GM18508 (cell line): ENCODE measurements at regions not wholly inside any gene's neighbourhood (a gene's known extent, or its start where the extent isn't known, plus 50 kb on each side); places are given as distances from the start of the nearest gene placed in this dataset.
"Not testable (repeated sequence)": the region's sequence is repeated elsewhere in the genome, so short reads cannot be mapped to it uniquely, and the experiment has no call there.

ENCODE experiments used
- ATAC-seq: cut with Tn5 transposase; IDR thresholded peaks from one replicate; pipeline ENCODE4 v1.9.1; 2021; ENCODE audit warnings: moderate number of reproducible peaks; ENCODE audit not compliant: insufficient read depth, unreplicated experiment

DNA sequence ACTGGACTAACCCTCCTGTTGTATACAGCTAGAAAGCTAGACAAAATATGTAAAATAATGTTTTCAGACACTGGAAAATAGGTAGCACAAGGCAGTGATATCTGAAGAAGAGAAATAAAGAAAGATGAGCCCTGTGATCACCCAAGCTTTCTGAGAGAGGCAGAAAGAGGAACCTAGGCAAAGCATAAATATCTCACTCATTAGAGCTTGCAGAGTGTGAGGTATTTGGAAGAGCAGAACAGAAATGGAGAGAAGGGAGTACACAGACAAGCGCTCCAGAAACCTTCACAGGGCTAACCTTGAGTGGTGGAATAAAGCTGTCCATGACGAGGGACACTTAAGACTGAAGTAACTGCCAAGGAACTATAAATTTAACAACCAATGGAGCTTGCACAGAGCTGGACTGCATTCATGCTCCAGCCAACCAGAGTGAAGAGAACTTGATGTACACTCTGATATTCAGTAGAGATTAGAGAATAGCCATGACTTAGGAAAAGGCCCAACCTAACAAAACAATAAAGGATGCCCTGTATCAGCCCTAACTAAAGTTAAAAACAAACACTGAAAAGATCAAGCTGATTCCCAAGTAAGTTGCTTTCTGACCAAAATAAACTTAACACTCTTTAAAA lies 280.9 kb upstream of the STXBP5 start:
- ATAC-seq = no peak

DNA sequence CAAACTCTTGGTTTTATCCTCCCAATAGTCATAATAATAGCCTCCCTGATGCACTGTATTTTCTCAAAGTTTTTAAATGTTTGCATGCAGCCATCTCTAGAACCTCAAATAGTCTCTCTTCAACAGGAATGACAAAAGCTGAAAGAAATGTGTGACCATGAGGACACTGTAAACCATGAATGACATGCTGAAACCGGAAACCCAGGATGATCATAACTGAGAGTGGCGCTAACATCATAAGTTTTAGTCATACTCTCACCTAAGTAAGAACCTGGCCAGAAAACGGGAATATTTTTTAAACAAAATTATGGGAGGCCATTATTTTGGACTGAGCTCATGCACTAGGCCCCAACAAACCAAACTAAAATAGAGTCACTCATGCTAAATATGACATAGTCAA lies 278.4 kb upstream of the STXBP5 start:
- ATAC-seq = no peak

DNA sequence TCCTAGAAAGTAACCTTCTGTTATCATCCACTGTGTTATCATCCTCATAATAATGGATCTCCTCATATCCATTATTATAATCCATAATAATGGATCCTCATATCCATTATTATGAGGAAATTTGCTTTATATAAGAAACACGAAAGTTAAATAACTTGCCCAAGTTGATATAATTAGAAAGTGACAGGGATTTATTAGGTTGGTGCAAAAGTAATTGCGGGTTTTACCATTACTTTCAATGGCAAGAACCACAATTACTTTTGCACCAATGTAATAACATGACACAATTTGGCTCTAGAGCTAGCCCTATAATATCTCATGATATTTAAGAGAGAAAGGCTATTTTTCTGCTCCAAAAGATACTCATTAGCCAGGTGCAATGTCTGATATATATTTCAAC lies 275.7 kb upstream of the STXBP5 start:
- ATAC-seq = no peak

DNA sequence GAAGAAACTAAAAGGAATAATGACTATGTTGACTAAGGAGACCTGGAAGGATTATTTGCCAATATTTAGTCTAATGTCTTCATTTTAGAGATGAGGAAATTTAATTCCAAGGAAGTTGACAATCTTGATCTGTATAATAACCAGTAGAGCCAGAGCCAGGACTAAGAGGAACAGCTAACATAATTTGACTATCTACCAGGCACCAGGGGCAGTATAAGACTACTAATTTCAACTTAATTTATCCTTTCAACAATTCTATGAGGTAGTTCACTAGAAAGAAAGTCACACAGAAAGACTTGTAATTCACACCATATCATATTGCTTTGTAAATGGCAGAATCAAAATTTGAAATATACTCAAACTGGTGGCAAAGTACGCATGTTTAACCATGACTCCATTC lies 273.0 kb upstream of the STXBP5 start:
- no peak for ATAC-seq

DNA sequence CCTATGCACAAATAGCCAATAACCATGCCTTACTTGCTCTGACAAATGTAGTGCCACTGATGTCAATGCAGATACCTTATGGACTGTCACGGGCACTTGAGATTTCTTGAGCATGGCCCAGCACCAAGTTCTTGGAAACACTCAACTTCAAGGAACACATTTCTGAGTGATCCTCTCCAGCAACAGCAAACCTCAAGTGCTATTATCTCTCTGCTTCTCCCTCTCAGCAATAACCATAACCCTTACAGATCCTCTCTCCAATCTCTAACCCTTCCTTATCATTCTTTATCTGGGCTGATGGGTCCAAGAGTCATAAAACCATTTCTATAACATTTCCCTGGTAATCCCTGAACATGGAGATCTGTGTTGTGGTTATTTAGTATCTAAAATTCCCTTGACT lies 266.9 kb upstream of the STXBP5 start:
- ATAC-seq = no peak

DNA sequence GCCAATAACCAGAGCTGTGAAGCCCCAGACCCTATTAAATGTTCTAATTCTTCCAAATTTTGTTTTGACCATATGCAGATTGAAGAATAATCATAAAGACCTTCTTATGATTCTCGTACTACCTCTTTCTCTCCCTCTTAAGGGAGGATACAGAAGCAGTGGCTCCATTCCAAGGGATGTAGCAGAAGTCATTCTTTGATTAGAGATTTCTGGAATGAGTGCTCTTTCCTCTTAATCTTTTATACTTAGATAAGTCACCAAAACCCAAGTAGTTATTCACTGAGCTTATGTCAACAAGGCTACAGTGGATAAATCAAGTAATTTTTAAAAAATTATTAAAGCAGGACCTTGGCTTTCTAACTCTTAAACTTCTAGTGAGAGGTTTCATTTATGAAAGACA lies 266.0 kb upstream of the STXBP5 start:
- ATAC-seq = no peak

DNA sequence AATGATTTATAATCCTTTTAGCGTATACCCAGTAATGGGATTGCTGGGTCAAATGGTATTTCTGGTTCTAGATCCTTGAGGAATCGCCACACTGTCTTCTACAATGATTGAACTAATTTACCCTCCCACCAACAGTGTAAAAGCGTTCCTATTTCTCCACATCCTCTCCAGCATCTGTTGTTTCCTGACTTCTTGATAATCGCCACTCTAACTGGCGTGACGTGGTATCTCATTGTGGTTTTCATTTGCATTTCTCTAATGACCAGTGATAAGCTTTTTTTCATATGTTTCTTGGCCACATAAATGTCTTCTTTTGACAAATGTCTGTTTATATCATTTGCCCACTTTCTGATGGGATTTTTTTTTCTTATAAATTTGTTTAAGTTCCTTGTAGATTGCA lies 264.8 kb upstream of the STXBP5 start:
- ATAC-seq = not testable (repeated sequence)

DNA sequence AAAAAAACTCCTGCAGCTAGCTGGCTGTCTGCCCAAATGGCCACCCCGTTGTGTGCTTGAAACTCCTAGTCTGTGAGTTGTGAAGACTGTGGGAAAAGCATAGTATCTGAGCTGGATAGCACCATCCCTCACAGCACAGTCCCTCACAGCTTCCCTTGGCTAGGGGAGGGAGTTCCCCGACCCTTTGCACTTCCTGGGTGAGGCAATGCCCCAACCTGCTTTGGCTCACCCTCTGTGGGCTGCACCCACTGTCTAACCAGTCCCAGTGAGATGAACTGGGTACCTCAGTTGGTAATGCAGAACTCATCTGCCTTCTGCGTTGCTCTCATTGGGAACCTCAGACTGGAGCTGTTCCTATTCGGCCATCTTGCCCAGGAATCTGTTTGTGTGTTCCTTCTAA lies 260.6 kb upstream of the STXBP5 start:
- ATAC-seq = no peak

DNA sequence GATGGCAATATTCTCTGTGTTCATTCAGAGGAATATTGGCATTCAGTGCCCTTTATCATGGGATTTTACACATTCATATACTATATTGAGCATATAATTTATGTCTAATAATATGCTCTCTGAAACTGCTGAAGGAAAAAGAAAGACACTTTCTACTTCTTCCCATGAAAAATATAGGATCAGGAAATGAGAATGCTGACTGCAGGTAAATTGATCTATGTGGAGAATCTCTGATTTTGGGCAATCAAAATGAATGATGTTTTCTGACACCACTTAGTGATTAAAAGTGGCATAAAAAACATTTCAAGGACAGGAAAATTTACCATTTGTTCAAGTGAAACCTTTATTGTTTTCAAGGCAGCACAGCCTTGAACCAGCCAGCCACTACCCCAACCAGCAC lies 260.1 kb upstream of the STXBP5 start:
- ATAC-seq = no peak

DNA sequence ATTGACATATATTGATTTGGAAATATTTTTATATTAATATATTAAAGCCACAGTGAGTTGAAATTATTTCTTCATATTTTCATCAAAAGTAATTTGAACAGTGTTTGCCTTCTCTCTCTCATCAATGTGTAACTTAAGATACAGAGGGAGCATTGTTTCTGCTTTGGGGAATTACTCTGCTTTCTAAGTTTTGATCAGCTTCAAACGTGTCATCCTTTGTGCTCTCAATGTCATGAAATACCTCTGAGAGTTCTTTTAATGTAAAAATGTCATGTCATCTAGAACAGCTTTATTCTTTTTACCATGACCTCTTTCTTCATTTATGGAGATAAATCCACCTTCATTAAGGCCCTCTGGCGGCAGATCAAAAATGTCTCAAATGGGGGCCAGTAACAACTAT lies 259.4 kb upstream of the STXBP5 start:
- no peak for ATAC-seq

DNA sequence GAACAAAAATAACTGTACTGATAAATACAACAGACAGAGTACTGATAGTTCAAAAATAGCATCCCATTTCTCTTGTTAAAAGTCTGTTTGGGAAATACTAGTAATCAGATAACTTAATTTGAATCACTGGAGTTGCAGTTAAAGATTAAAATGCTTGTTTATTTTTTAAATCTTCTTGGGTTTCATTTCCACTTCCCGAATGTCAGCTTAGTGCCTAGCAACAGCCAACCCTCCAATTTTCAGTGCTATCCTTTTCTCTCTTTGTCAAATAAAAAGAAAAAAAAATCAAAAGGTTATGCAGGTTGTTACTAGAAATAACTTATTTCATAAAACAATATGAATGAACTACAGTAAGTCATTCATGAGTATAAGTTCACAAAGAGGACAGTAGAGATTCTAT lies 257.7 kb upstream of the STXBP5 start:
- ATAC-seq = no peak

DNA sequence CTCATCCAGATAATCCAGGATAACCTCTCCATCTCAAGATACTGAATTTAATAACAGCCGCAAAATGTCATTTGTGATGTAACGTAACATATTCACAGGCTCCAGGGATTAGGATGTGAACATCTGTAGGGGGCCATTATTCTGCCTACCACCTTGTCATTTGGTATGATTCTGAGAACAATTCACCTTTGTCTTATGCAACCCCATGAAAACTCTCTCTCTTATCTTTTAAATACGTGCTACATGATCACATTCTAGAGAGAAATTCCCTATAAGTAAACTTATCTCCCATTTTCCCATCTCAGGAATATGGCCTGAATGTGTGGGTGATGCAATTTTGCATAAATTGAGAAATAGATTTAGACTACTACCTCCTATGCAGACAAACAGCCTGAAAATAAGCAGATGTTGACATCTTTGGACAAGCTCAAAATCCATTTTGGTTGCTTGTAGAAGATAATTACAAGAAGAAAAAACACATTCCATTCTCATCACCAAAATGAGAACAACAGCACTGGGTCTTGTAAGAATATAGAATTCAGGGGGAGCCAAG lies 255.4 kb upstream of the STXBP5 start:
- no peak for ATAC-seq

DNA sequence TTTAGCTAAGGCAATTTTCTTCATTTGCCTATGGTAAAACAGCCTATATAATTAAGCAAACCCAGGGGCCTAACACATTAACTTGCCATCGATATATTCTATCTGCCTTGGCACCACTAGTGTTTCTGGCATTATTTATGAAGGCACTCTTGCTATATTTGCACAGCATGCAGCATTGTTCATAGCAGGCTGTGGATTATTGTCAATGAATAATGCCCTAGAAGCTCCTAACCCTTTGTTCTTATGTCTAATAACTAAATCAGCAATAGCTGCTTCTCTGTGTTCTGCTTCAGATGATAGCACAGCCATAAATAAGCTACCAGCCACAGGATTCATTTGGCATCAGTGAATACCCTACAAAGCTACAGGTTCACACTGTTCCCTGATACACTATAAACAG lies 254.8 kb upstream of the STXBP5 start:
- no peak for ATAC-seq

DNA sequence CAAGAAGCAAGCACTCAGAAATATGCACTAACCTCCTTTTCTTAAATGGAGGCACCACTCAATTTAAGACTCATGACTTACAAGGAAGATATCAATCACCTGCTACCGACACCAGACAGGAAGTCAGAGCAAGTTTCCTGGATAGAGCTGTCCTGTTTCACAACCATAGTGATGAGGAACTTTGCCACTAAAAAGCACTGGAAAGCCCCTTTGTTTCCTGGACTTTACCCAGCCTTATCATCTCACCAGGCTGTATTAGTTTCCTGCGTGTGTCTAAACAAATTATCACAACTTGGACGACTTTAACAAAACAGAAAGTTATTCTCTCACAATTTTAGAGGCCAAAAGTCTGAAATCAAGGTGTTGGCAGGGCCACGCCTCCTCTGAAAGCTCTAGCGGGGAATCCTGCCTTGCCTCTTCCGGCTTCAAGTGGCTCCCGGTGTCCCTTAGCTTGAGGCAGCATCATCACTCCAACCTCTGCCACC lies 253.8 kb upstream of the STXBP5 start:
- ATAC-seq = no peak

DNA sequence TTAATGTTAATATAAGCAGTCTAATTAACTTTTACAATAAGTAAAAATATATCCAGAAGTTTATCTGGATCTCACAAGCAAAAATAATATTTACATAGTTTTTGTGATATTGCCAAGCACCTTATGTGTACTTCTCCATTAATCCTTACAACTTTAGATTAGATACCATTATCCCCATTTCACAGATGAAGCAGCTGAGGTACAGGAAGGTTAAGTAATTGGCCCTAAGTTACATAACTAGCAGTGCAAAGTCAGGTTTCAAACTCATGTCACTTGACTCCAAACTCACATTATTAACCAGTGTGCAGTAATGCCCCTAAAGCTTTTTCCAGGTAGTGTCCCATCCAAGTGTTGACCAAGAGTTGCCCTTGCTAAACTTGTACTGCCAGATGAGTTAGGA lies 248.6 kb upstream of the STXBP5 start:
- no peak for ATAC-seq

DNA sequence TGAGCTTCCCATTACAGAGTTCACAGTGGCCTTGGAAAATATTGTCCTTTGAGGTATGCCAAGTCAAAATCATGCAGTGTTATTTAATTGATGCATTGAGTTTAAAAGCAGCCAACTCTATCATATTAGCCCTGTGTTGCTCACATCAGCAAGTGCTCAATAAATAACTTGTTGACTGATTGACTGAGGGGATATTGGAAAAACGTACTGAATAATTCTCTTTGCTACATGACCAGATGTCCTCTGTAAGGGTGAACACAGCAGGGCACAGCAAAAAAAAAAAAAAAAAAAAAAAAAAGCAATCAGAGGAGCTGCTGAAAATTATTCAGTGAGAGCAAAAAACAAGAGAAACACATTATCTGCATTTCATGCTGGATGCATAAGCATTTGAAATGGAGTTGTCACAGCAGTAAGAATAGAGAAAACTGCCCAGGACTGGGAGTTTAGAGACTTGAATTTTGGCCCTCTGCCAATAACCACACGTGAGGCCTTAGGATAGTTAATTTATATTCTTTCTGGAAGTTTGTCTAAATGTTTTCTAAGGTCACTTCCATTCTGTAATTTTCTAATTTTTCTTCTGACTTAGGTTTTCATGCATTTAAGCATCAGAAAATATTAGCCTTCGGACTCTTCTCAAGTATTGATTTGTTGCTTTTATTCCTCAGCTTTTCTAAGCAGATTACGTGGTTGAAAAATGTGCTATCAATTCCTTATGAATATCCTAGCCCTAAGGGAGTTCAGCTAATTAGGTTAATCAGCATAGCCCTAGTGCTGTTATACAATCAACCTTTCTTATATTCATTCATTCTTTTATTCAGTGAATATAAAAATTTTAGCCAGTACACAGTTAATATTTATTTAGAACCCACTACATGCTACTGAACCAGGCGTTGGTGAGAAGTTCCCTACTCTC lies 246.8 kb upstream of the STXBP5 start:
- no peak for ATAC-seq

DNA sequence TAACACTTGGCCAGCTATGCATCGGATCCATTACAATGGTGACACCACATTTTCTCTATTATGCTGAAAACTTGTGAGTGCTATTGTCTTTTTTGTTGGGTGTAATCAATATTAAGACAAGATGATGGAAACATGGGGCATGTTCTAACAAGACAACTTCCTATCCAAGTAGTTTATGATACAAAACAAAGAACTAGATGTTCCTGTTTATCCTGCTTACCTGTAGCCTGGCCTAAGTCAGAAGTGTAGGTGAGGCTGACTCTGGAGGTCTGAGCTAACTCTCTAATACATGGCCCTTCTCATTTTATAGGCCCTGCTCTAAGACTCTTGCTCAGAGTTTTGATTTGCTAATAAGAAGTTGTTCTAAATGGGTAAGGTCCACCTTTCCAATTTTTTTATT lies 242.4 kb upstream of the STXBP5 start:
- no peak for ATAC-seq

DNA sequence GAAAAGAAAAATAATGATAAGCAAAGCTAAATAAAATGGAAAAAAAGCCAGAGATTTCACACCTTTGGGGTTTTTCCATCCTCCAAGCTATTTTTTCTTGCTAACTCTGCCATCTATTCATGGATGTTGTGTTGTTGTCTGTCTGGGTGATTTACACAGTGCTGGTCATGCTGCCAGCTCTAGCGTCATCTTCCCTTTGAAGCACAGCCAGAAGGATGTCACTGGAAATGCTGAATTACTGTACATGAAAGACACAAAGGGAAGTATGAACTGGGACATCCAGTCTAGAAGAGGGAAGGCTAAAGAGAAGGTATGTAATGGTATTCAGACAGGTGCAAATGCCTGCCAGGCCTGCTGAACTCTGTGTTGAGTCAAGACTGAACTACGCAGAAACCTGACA lies 241.9 kb upstream of the STXBP5 start:
- no peak for ATAC-seq

DNA sequence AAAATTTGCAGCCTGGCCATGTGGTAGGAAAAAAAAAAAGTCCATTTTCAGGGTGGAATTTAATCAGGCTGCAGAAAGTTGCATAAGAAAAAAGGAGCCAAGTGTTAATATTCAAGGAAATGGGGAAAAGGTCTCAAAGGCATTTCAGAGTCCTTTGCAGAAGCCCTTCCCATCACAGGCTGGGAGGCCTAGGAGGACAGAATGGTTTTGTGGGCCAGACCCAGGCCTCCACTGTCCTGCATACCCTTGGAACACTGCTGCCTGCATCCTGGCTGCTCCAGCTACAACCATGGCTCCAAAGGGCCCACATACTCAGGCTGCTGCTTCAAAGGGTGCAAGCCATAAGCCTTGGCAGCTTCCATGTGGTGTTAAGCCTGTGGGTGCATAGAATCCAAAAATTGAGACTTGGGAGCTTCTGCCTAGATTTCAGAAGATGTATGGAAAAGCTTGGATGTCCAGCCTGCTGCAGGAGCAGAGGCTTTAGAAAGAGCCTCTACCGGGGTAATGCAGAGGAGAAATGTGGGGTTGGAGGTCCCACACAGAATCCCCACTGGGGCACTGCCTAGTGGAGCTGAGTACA lies 239.0 kb upstream of the STXBP5 start:
- ATAC-seq = no peak

DNA sequence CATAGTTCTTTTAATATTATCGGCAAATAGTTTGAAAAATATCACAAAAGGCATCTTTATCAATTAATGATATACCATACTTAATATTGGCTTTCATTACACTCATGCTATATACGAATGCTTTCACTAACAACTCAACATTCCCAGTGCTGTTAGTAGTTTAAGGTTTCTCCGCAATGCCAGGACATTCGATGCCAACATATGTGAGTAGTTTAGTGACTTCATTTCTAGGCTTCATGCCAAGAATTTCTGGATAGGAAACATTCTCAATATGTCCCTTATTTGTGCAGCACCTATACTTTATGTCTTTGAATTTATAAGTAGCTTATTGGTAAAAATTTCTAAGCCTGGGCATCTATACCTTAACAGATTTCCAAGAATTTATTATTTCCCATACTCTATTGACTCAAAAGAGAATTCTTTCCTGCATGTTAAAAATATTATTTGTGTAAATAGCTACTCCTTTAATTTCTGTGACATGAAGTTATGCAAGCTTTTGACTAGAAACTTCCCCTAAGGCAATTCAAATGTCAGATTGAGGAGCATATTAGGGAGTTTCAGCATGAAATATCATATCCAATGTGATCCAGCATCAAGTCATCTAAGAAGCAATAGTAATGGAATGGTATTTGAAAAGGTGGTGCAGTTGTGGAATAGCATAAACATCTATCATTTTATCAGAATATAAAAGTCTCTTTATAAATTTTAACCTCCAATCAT lies 236.0 kb upstream of the STXBP5 start:
- ATAC-seq = no peak

DNA sequence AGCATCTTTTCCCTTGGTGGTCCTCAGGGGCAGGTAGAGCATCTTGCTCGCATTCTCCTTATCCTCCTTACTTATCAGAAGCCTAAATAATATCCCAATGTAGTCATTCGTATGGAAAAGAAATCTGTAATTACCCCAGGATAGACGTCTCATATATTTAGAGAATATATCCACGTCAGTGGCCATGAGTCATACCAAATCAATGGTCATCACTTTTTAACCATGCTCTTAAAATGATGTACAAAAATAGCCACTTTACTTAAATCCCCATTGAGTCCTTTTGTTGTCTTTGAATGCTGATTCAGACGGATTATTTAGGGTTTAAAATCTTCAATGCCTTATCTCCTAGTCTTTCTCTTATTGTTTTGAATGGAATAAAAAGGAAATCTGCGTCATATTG lies 231.7 kb upstream of the STXBP5 start:
- ATAC-seq = no peak
